RWPE1 (cell line): ENCODE measurements at regions not wholly inside any gene's neighbourhood (a gene's known extent, or its start where the extent isn't known, plus 50 kb on each side); places are given as distances from the start of the nearest gene placed in this dataset.

Source experiments
- CTCF ChIA-PET: fragments of 350-600 bp; sonication (Branson Sonifier 250); formaldehyde crosslinking; extraction: SDS; loops from one replicate; lab custom pipeline; 2021; lab: Yijun Ruan, JAX
- POLR2A ChIA-PET: fragments of 400-600 bp; formaldehyde crosslinking; extraction: SDS; loops from one replicate; lab custom pipeline; 2020; ENCODE audit warnings: antibody characterized with exemption; ENCODE audit not compliant: low non-redundant PET; lab: Yijun Ruan, JAX
- DNase-seq: peaks from one replicate; pipeline ENCODE4 v3.0.0; 2012; ENCODE audit warnings: low spot score
- H3K27ac ChIP-seq: fragments of 450-650 bp; 2 replicates; pipeline ENCODE4 v1.5.1; 2017
- TF ChIP-seq, protein P1 (sequence below): fragments of 450-650 bp; conservative IDR thresholded peaks from 2 replicates; pipeline ENCODE4 v1.5.1; 2017; ENCODE audit warnings: low read depth, mild to moderate bottlenecking

DNA sequence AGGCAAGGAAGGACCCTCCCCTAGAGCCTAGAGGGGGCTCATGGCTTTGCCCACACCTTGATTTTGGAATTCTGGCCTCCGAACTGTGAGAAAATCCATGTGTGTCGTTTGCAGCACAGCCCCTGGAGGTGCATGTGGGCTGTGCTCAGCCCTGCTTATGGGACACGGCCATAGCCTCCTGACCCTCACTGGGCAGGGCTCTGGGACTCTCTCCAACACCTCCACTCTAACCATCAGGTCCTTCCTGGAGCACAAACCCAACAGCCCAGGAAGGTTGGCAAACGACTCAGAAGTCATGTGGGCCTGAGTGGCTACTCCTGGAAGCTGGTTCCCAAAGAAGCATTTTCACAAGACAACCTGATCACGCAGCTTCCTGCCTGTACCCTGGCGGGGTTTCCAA, 144.1 kb downstream of the CTTN start:
- H3K27ac ChIP-seq: no peak overlapping the region
- DNase-seq: no peak
- POLR2A ChIA-PET: no interaction called here
- TF ChIP-seq, protein P1, sequence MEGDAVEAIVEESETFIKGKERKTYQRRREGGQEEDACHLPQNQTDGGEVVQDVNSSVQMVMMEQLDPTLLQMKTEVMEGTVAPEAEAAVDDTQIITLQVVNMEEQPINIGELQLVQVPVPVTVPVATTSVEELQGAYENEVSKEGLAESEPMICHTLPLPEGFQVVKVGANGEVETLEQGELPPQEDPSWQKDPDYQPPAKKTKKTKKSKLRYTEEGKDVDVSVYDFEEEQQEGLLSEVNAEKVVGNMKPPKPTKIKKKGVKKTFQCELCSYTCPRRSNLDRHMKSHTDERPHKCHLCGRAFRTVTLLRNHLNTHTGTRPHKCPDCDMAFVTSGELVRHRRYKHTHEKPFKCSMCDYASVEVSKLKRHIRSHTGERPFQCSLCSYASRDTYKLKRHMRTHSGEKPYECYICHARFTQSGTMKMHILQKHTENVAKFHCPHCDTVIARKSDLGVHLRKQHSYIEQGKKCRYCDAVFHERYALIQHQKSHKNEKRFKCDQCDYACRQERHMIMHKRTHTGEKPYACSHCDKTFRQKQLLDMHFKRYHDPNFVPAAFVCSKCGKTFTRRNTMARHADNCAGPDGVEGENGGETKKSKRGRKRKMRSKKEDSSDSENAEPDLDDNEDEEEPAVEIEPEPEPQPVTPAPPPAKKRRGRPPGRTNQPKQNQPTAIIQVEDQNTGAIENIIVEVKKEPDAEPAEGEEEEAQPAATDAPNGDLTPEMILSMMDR: no peak
- CTCF ChIA-PET: no interaction called here

DNA sequence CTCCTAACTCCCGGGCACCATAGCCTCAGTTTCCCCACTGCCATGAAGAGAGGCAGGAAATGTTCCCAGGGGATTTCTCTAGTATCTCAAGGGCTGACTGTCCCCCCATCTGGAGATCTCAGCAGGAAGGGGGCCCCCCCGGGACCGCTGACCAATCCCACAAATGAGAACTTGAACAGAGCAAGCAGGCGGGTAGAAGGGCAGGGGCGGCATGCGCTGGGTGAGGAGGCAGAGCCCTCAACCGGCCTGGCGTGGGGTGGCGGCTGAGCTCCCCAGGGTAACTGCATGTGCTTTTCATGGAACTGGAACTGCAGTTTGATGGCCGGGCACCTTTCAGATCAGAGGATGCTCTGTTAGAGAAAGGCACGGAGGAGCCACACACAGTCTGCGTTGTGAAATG, 144.5 kb downstream of the CTTN start:
- CTCF ChIA-PET: no interaction called here
- POLR2A ChIA-PET: no interaction called here
- TF ChIP-seq, protein P1: no peak

DNA sequence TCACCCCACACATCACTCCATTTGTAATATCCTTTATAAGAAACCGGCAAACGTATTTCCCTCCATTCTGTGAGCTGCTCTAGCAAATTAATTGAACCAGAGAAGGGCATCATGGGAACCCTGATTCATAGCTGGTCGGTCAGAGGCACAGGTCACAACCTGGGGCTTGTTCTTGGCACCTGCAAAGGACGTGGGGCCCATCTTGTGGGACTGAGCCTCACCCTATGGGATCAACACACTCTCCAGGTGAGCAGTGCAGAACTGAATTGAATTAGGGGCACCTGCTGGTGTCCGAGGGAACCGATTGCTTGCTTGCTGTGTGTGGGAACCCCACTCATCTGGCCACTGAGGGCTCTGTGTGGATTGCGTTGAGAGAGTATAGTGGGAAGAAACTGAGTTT, 145.3 kb downstream of the CTTN start:
- DNase-seq: no peak
- no peak overlapping the region for H3K27ac ChIP-seq
- POLR2A ChIA-PET: no interaction called here
- CTCF ChIA-PET: no interaction called here
- TF ChIP-seq, protein P1: no peak

More for the DNA sequence above, 144.5 kb downstream of the CTTN start:
- no peak for DNase-seq
- H3K27ac ChIP-seq: no peak overlapping the region

DNA sequence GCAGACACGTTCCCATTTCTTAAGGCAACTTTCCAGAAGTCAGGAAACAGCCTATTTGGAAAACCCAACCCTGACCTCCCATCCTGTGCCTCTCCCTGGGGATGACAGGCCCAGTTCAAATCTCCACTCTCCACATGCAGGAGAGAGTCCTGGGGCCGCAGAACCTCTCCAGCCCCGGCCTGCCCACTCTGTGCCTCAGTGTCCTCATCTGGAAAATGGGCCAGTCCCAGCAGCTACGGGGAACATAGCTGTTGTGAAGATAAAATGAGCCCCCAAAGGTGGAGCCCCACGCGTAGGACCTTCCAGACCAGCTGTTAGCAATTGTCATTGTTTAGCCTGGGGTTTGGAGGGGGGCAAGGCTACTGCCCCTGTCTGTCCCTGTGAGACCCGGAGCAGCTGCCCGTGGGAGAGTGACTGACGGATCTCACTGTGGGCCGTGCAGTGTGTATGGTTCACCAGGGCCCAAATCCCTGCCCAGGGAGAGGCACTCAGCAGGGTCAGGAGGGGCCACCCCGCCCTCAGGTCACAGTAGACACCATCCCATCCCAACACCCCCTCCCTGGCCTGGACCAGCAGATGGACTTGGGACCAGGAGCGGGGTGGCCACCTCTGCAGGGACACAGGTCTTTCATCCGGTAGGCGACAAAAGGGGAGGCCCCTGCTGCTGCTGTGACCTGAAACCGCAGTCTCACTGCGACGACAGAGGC, 145.9 kb downstream of the CTTN start:
- ChIA-PET CTCF (interaction anchor here (0.6 kb wide), 2 partner anchors 77 to 1588 kb away, joined by 3 to 6 read pairs; no protein-coding TSS in a partner anchor), POLR2A (no interaction called here)
- DNase-seq: no peak
- TF ChIP-seq, protein P1: no peak
- no peak overlapping the region for H3K27ac ChIP-seq

DNA sequence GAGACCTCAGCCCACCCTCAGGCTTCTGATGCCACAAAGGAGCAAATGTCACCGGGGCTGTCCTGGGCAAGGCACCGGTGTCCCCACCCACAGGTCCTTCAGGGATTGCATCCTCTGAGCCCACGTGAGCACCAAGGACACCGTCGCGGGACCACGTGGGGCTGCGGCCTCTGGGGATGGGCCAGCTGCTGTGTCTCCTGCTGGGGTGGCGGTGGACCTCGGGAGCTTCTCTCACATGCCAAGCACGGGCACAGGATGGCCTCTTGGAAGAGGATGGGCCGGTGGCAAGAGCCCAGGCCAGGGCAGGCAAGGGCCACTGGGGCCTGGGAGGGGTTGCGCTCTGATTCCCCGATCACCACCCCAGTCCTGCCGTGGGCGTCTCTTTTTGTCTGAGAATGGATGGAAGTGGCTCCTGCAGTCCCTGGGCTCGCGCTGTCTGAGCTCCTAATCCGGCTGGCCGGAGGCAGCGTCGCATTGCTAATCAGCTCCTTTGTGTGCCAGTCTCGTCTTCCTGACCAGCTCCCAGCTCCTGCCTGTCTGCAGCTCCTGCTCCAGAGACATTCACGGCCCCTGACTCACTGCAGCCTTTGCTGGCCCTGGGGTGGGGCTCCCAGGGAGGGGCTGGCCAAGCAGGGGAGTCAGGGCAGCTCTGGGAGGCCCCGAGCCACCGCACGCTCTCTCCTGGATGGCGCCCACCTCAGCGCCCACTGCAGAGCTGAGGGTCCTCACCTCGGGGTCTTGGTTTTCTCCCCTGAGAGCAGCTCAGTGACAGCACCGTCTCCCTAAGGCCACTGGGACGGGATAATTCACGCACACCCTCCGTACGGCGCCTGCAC, 146.7 kb downstream of the CTTN start:
- H3K27ac ChIP-seq: no peak overlapping the region
- ChIA-PET CTCF (interaction anchor here (0.6 kb wide), 2 partner anchors 78 to 1589 kb away, joined by 3 to 6 read pairs; no protein-coding TSS in a partner anchor), POLR2A (no interaction called here)
- TF ChIP-seq, protein P1: no peak
- no peak for DNase-seq

DNA sequence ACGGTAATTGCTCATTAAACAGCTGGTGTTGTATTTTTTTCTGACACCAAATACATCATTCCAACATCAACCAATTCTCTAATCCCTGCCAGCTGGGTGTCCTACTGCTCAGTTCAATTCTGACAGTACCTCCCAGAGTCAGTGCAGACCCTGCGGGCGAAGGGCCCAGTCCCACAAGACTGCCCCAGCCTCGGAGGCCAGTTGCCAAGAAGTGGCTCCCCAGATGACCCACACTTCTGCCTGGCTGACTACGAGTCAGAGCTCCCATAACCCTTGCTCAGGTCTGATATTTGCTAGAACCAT, 147.2 kb downstream of the CTTN start:
- TF ChIP-seq, protein P1: no peak
- ChIA-PET CTCF (no interaction called here), POLR2A (no interaction called here)
- no peak for DNase-seq
- no peak overlapping the region for H3K27ac ChIP-seq
